GM21381 (cell line): ENCODE measurements at regions not wholly inside any gene's neighbourhood (a gene's known extent, or its start where the extent isn't known, plus 50 kb on each side); places are given as distances from the start of the nearest gene placed in this dataset.

Source experiments
- ATAC-seq: cut with Tn5 transposase; IDR thresholded peaks from one replicate; pipeline ENCODE4 v1.9.1; 2021; ENCODE audit warnings: mild to moderate bottlenecking, moderate library complexity; ENCODE audit not compliant: unreplicated experiment

- no peak for ATAC-seq
Observed at GRCh38 chr6:15114061-15114460, 131.8 kb upstream of the JARID2 start.

GRCh38 chr6:15116889-15117288 lies 129.0 kb upstream of the JARID2 start:
- no peak for ATAC-seq

- no peak for ATAC-seq
Observed at GRCh38 chr6:15121443-15121842, 124.4 kb upstream of the JARID2 start.

- no peak for ATAC-seq
Observed at GRCh38 chr6:15121977-15122550, 123.8 kb upstream of the JARID2 start.

- ATAC-seq = no peak
Observed at GRCh38 chr6:15129887-15130286, 116.0 kb upstream of the JARID2 start.

- no peak for ATAC-seq
Observed at GRCh38 chr6:15131234-15131633, 114.6 kb upstream of the JARID2 start.

GRCh38 chr6:15131651-15132061 lies 114.2 kb upstream of the JARID2 start:
- no peak for ATAC-seq

- no peak for ATAC-seq
Observed at GRCh38 chr6:15132167-15132566, 113.7 kb upstream of the JARID2 start.

- no peak for ATAC-seq
Observed at GRCh38 chr6:15132854-15133670, 112.8 kb upstream of the JARID2 start.

- no peak for ATAC-seq
Observed at GRCh38 chr6:15137086-15137485, 108.8 kb upstream of the JARID2 start.

- ATAC-seq = no peak
Observed at GRCh38 chr6:15143086-15143485, 102.8 kb upstream of the JARID2 start.

- ATAC-seq = no peak
Observed at GRCh38 chr6:15143540-15143939, 102.3 kb upstream of the JARID2 start.

GRCh38 chr6:15145821-15146220 lies 100.0 kb upstream of the JARID2 start:
- ATAC-seq = no peak

- no peak for ATAC-seq
Observed at GRCh38 chr6:15147827-15148226, 98.0 kb upstream of the JARID2 start.

- no peak for ATAC-seq
Observed at GRCh38 chr6:15148356-15148946, 97.4 kb upstream of the JARID2 start.

GRCh38 chr6:15150207-15150606 lies 95.7 kb upstream of the JARID2 start:
- ATAC-seq = no peak

GRCh38 chr6:15152700-15153099 lies 93.2 kb upstream of the JARID2 start:
- no peak for ATAC-seq

- no peak for ATAC-seq
Observed at GRCh38 chr6:15153191-15153590, 92.7 kb upstream of the JARID2 start.

GRCh38 chr6:15157479-15157878 lies 88.4 kb upstream of the JARID2 start:
- no peak for ATAC-seq

GRCh38 chr6:15158821-15159619 lies 86.8 kb upstream of the JARID2 start:
- no peak for ATAC-seq

GRCh38 chr6:15160812-15161211 lies 85.1 kb upstream of the JARID2 start:
- ATAC-seq = no peak
